NCI-H510A treated with DMSO at 0.1 percent for 48 hours (cell line): ENCODE measurements at regions not wholly inside any gene's neighbourhood (a gene's known extent, or its start where the extent isn't known, plus 50 kb on each side); places are given as distances from the start of the nearest gene placed in this dataset.

Experiments used
- DNase-seq: peaks from one replicate; lab custom pipeline; 2025; lab: John Stamatoyannopoulos, UW

DNA sequence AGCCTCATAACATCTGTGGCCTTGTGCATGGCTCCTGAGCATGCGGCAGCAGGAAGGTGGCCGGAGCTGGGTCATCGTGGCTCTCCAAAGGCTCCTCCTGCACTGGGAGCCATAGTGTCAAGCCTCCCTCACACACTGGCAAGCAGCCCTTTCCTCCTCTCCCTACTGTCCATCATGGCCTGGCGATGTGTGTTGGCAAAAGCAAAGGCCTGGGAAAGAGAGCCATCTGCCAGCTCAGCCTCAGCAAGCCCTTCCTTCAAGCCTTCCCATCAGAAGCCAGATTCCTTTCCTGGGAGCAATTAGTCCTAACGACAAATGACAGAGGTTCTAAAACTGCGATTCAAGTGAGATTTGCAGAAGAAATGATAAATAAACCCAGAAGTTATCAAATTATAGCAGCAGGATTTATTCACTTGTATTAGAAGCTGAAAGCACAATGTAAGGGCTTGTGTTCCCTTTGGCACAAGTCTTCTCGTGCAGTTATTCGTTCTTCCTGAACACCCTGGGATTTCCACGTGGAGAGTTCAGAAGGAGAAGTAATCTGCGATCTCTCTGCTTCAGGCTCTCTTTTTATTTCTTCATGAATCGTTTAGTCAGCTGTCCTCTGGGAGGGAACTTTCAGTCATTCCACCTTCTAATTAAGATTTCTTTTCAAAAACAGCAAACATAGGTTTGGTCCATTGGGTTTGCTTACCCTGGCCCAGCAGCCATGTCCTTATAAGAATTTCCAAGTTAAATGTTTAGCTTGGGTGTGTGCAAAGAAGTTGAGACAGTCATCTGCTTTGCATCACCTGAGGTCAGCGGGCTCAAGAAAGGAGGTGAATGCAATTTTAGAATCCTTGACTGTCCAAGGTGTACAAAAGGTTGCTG is 110.3 kb upstream of the TMC3 start:
- no peak for DNase-seq

GRCh38 chr15:81483496-81483895 is 109.5 kb upstream of the TMC3 start:
- no peak for DNase-seq

GRCh38 chr15:81481346-81481745 is 107.3 kb upstream of the TMC3 start:
- no peak for DNase-seq

DNA sequence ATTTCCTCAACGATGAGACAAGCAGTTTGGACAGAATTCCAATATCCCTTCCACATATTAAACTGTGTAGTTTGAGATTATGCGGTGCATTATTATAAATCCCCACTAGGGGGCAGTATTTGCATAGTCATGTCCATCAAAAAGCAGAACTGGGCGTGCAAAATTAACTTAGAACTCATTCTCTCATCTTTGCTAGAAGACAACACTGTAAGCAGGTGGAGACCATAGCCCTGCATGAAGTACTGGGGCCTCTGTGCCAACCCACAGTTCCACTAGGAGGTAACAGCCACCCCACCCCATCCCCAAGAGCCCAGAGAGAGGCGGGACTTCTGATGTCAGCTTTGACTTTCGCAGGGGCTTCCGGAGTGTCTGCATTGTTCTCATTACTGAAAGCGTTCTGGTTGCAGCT is 106.6 kb upstream of the TMC3 start:
- DNase-seq: peak; percentile 69

DNA sequence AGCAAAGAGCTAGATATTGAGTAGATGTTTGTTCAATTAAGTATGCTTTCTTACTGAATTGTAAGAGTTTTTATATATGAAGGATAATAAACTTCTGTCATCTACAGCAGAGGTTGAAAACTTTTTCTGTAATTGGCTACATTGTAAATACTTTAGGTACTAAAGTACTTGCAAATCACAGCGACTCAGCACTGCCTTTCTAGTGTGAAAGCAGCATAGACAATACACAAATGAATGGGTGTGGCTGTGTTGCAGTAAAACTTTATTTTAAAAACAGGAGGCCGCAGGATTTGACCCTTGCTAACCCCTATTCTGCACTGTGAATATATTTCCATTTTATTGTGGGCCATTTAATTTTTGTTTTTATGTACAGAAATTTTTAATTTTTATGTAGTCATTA is 104.3 kb upstream of the TMC3 start:
- no peak for DNase-seq

GRCh38 chr15:81475926-81476325 is 101.9 kb upstream of the TMC3 start:
- DNase-seq: no peak

DNA sequence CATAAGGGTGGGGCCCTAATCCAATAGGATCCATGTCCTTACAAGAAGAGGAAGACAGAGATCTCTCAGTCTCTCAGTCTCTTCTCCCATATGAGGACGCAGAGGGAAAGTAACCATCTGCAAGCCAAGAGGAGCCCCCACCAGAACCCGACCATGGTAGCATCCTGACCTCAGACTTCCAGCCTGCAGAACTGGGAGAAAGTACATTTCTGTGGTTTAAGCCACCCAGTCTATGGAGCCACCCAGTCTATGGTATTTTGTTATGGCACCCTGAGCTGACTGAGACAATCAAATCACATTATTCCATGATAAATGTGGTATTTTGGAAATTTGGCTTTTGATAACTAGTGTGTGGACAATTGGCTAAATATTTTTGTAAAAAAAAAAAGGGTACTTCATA is 101.5 kb upstream of the TMC3 start:
- no peak for DNase-seq

DNA sequence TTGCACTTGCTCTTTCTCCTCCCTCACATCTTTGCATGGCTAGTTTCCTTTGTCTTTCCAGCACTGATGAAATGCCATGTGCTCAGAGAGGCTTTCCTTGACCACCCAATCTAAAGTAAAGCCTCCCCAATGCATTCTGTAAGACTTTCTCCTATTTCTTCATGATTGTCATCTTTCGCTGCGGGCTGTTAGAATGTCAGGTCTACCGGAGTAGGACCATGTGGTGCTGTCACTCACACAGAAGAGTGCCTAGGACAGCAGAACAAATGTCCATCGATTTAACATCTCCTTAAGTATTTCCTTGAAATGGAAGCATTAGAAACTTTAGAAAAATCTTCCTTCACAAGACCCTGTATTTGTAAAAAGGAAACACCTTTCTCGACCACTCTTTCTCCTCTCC is 99.9 kb upstream of the TMC3 start:
- no peak for DNase-seq

DNA sequence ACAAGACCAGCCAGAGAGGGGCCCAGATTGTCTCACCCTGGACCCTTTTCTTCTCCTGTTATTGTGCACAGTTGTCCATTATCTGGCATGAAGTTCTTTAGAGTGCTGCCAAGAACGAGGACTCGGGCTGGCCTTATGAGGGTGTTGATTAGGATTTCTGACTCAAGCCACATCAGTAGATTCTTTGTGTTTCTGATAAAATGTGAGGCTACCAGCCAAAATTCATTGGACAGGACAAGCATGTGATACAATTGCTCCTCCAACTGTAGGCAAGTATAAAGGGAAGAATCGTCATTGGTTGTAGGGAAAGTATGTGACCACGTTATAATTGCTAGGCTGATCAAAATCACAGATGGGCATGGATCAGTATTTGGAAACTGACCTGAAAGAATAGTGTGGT is 99.2 kb upstream of the TMC3 start:
- DNase-seq: no peak

GRCh38 chr15:81471151-81471550 is 97.1 kb upstream of the TMC3 start:
- no peak for DNase-seq

DNA sequence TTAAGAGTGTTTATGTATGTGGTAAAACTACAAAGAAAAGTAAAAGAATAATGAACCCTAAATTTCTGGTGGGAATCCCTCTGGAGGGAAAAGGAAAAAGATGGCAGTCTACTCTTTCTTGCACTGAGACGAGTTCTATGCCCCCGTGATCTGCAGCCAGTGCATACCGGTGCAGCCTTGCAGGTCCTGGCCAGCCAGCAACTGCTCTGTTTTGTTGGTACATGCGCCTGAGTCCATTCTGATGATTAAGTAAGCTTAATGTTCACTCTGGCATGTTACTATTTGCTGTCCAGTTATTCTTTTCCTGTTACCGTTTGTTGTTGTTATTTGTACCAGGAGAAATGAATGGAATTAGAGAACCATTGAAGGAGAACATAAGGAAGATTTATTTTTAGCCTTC is 95.1 kb upstream of the TMC3 start:
- no peak for DNase-seq

DNA sequence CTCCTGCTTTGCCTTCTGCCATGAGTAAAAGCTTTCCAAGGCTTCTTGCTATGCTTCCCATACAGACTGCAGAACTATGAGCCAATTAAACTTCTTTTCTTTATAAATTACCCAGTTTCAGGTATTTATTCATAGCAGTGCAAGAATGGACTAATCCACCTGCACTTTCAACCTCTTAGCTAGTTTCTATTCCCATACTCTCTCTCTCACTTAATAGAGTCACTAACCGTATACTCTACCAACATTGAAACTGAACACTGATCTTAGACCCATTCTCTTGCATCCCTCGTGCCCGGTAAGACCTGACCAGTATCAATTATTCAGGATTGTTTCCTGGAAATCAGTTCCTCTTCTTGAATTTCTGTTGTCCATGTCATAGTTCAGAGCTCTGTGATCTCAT is 92.7 kb upstream of the TMC3 start:
- no peak for DNase-seq

- DNase-seq: no peak
Measured at GRCh38 chr15:81454024-81454423, 80.0 kb upstream of the TMC3 start.

- DNase-seq: no peak
Measured at GRCh38 chr15:81450721-81451120, 76.7 kb upstream of the TMC3 start.

DNA sequence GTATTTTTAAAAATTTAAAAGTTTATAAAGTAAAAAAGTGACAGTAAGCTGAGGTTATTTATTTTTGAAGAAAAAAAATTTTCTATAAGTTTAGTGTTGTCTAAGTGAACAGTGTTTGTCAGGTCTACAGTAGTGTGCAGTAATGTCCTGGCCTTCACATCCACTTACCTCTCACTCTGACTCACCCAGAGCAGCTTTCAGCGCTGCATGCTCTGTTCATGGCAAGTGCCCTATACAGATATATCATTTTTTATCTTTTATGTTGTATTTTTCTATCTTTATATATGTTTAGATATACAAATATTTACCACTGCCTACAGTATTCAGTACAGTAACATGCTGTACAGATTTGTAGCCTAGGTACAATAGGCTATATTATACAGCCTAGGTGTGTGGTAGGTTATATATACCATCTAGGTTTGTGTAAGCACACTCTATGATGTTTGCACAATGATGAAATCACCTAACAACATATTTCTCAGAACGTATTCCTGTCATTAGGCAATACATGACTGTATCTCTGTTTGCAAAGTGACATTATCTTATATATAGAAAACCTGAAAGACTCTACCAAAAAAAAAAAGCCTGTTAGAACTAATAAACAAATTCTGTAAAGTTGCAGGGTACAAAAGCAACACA is 75.9 kb upstream of the TMC3 start:
- DNase-seq: no peak

- DNase-seq: no peak
Measured at GRCh38 chr15:81443040-81443820, 69.2 kb upstream of the TMC3 start.

DNA sequence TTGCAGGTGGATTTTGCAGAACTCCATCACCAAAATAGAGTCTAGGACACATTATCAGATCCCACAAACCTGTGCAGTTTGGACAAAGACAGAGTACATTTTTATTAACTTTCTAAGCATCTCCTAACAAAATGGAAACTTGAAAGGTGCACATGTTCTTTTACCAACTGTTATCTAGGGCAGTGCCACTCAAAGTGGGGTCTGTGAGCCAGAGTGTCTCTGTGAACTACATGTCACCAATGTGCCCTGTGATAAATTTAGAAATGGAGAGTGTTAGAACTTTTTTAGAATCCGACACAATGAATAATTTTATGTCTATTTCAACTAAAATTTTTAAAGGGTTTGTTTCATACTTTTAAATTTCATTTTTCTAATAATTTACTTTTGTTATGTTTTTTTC is 68.4 kb upstream of the TMC3 start:
- DNase-seq: no peak

DNA sequence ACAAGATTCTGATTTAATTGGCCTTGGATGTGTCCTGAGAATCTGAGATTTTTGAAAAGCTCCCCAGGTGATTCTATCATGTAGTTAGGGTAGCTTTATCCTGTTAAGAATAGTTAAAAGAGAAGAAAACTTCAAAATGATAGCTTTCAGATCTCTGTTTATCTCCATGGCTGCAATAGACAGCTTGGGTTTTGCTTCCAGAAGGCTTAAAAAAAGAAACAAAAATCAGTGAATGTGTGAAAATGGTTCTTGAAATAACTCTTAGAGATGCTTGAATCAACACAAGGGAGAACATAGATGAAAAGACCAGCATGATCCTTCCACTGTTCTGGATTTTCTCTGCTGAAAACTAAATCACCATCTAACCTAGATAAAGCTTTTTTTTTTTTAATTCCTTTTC is 60.8 kb upstream of the TMC3 start:
- DNase-seq: no peak

DNA sequence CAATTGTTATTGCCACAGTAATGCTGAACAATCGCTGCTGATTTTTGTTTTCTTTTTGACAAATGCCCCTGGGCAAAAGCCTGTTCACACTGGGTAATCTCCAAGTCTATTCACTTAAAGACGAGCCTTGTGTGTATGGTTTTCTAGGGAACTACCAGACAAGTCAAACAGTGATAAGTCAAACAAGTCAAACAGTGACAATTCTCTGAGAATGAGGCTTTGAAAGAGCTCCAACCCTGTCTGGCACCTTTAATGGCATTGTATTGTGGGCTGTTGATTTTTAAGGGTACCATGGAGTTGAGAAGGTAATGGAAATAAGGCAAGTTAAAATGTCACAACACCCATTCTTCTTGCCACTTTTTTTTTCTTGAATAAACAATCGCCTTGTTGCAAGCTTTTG is 59.4 kb upstream of the TMC3 start:
- DNase-seq: no peak

GRCh38 chr15:81432179-81432578 is 58.2 kb upstream of the TMC3 start:
- DNase-seq: no peak

GRCh38 chr15:81427176-81427575 is 53.2 kb upstream of the TMC3 start:
- DNase-seq: no peak

GRCh38 chr15:81425905-81426304 is 51.9 kb upstream of the TMC3 start:
- DNase-seq: no peak
